ENCODE measurements at regions not wholly inside any gene's neighbourhood (a gene's known extent, or its start where the extent isn't known, plus 50 kb on each side); places are given as distances from the start of the nearest gene placed in this dataset.

DNA sequence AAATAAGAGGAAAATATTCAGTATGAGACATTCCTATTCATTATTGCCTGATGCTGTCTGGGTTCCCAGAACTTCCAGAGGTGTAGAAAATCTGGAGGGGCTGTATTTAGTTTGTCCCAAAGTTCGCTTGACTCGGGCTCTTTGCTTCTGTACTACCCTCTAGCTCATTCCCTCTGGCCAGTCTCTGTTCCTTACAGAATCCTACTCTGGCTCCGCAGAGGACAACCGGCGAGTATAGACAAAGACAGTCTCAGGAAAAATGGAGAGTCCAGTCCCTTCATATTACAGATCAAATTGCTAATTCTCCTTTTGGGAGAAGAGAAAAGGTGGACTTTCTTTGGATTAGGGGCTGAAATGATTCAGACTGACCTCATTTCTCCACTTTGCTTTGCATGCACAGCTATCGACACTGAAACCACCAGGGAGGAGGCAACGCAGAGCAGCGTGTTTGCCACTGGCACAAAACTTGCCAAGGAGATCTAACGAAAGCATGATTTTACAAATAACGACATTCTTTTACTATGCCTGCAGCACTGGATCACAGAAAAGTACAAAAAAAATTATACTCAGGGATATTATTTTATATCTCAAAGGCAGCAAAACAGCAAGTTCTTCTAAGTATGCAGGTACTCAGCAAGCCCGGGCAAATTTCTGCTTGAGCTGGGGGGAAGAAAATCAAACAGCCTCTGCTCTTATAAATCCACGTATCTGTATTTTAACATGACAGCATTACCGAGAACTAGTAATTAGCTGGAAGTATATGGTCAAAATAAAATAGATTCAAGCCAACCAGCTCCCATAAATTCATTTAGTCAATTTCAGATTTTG lies 279.7 kb downstream of the NPR3 start:
- no peak for DNase-seq

DNA sequence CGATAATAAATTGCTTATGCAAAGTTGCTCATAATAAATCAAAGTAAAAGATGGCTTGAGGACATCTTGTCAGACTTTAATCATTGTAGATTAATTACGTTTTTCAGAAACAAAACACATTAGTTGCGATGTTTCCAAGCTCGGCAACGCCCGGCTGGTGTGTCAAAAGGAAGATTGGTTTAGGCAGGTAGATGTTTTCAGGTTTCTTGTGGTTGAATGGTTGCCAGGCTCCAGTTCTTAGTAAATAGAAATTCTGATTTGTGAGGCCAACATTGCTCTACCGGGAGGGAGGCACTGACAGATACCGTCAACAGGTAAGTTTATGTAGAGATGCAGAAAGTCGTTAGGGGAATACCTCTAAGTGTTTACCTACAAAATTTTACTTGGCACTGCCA lies 280.3 kb downstream of the NPR3 start:
- no peak for DNase-seq

DNA sequence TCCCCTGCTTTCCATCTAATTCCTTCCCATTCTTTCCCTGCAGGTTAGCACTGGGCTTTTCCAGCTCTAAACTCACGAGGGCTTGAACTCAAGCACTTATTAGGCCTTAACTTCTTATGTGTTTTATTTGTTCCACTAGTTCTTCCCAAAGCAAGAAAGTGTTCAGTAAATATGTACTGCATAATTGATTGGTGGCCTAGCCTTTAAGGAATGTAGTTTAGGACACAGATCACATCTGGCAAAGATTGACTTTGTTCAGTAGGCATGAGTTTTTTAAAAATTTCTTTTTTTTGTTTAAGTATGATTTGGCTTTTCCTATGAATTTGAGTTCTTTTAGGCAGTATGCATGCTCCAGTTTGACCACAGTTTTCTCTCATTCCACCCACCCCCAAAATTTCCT lies 285.2 kb downstream of the NPR3 start:
- DNase-seq: no peak

DNA sequence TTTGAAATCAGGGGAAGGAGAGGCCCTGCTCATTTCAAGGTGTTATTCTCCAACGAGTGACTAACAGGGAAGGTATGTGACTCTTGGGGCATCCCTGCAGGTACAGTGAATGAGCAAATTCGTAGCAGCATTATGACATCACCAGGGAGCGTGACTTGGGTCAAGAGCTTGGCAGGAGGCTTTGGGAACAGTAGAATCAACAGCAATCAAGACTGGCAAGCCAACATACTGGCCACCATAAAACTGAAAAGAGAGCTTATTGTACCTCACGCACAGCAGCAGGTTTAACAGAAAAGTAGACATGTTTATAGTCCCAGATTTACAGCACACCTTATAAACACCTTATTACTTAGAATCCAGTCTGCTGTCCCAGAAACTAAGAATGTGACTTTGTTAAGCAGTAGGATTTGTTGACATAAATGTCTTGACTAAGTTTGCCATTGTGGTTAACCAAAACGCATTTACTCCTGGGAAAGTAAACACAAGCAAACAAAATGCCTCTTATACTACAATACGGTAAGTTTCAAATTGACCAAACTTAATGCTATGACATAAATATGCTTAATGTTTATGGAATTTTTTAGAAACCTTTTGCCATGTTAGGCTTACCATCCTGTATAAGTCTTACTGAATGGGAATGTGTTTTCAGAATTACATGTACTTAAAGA lies 297.8 kb downstream of the NPR3 start:
- DNase-seq: no peak

DNA sequence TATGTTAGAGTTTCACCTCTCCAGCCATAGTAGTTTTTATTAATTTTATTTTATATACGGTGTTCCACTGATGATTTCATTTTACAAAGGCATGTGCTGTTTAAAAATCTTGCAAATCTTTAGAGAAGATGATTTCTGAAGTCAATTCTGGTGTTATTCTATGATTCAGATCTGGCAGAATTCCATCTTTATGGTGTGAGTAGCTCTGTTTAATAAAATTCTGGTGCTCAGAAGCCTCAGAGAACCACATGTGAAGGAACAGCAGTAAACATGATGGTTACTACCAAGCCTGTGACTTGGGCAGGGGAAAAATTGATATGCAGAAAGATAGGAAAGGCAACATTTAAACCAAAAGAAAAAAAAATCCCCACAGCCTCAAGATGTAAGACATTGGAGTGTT lies 299.7 kb downstream of the NPR3 start:
- no peak for DNase-seq

DNA sequence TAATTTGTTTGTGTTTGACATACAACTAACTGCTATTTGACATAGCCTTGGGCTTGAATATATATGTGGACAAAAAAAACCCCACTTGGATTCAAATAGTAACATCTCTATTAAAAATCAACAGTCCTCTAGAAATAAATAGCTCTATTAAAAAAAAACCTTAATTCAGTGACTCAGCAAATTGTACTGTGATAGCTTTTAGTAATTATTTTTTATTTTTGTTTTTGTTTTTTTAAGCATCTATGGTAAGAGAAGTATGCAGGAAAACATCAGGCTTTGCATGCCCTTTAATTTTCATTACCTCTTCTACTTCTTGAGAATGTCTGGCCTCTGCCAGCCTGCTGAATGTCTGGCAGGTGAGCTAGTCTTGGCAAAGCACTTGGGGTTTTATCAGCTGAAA lies 300.7 kb downstream of the NPR3 start:
- no peak for DNase-seq

DNA sequence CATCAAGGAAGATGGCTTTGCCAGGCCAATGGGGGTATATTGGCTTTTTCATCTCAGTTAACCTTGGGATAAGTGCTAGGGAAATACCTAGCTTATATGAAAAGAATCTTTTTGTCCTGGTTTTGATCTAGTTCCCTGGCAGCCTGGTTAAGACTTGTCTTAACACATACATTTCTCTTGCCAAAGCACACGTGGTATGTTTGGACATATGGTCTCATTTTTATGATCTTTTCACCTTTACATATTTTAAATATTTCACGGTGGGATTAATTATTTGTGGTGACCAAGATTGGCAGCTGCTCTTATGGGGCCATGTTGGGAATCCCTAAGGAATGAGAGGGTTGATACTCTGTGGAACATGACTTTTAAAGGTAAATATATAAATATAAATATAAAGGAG lies 312.5 kb downstream of the NPR3 start:
- no peak for DNase-seq

DNA sequence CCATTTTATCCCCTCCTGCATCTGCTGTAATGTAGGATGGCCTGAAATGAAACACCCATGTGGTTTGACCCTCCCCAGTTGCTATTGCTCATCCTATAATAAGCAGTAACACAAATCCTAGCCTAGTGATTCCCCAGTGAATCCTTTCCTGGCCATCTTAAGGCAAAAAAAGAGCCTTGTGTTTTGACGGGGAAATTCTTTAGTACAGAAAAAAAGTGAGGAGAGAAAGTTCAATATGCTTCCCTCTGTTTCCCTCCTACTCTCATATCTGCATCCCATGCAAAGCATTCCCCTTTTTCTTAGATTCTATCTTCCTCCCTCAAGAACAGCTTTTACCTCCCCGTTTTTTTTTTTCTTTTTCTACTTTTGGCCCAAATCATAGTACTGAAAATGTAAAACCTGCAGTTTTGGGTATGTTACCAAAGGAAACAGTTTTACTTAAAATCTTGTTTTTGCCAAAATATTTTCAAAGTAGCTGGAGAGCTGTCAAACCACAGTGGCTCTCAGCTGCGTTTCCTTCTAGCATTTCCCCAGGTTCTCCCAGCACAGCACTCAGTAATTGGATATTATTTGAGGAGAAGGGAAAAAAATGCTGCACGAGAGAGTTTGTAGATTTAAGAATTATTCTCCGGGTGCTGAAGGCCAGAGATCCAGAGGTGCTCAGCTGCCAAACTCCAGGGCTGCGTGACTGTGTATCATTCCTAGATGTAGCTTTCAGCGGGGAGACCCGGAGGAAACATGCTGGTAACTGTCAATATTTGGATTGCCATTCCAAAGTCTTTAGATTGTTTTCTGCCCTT lies 321.4 kb downstream of the NPR3 start:
- no peak for DNase-seq

DNA sequence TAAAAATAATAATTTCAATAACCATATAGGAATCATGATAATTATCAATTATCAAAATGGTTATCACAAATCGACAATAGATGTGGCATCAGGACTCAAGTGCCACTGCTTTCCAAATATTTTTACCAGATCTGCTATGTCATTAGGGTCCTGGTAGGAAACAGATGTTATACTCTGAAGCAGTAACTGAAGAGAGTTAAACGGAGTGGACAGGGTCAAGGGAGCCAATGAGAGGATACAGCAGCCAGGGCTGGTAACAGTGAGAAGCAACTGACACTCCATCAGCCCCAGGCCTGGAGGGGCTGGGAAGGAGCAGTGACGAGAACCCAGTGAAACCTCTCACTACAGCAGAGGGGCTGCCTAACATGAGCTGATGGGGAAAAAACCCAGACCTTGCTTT lies 322.4 kb downstream of the NPR3 start:
- DNase-seq: no peak

DNA sequence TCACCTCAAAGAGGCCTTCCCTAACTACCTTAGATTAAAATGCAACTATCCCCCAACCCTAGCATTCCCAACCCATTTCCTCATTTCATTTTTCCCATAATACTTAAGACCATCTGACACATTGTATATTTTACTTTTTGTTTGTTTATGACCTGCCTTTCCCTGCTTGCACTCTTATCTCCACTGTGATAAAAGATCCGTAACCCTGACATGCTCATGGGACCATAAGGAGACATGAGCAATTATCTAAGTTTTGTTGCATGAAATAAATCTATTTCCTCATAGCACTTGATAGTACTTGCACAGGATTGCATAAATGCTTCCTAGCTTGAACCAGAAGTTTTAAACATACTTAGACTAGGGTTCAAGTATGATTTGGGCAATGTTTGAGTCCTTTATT lies 323.7 kb downstream of the NPR3 start:
- no peak for DNase-seq

DNA sequence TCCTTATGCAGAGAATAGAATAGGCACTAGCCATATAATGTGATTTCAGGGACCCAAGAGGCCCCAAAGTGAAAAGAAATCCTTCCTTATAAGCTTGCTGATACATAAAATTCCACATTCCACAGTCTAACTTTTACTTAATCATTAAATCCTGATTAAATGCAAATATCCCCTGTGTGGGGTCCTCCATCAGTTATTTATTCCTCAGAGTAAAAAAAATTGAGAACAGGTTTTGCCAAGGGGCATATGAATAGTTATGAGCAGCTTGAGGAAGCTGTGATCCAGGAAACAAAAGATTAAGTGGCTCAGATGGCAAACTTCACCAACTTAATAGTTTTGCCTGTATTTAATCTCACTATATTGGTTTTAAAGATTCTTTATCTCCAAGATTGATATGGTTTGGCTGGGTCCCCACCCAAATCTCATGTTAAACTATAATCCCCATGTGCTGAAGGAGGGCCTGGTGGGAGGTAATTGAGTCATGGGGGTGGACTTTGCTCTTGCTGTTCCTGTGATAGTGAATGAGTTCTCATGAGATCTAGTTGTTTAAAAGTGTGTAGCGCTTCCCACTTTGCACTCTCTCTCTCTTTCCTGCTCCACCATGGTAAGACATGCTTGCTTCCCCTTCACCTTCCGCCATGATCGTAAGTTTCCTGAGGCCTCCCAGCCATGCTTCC lies 324.9 kb downstream of the NPR3 start:
- no peak for DNase-seq

DNA sequence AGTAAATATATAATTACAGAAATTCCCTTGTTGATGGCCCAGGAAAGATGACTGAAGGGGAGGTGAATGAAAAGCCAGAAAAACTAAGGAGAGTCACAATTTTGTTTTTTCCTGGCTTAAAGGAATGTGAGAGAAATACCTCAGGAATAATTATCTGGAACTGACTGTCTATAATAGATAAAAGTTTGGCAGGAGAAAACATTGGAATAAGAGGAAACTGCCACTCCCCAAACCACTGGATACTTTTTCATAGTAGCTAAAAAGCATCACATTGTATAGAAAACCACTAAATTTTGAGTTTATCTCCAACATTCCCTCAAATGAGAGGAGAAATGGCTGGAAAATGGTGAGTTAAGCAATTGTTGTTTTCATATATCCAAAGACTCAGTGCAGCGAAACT lies 326.0 kb downstream of the NPR3 start:
- no peak for DNase-seq

DNA sequence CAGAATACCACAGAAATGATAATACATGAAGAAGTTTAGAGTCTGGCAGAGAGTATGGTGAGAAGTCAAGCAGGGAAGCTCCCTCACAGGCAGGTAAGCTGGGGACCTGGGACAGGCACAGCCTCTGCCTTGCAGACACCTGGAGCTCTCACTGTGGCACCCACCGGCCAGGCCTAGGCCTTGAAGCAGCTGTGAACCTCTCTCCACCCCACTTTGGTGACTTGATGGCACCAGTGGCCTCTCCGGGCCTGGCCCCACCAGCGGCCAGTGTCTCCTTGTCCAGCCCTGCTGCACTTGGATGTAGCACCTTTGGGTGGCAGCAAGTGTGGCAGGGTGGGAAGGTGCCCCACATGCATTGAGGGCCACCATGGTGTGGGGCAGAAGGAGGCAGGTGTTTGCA lies 330.5 kb downstream of the NPR3 start:
- DNase-seq: no peak

DNA sequence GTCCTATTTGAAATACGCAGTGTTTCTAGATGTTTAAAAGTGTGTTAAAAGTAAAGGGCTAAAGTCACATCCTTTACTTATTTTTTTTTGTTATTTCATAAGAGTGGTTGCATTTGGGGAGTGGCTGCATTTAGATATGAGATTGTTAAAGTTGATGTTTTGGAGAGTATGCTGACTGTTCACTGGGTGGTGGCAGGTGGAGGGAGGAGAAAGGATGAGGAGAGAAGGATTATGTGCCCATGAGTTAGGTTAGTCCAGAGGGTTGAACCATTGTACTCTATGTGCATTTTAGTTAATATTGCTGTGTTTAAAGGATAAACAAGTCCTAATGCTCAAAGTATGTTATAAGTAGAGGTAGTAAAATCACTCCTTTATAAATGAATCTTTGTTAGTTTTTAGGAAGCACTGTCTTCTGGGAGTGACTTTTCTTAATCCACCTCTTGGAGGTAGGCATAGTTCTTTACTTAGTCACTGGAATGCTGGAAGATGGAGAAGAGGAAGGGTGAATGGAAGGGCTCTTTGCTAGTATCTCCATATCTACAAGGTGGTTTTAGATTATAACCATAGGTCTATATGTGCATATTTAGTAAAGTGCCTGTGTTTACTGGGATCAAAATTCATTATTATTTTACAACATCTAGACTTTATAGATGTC lies 332.3 kb downstream of the NPR3 start:
- DNase-seq: no peak

DNA sequence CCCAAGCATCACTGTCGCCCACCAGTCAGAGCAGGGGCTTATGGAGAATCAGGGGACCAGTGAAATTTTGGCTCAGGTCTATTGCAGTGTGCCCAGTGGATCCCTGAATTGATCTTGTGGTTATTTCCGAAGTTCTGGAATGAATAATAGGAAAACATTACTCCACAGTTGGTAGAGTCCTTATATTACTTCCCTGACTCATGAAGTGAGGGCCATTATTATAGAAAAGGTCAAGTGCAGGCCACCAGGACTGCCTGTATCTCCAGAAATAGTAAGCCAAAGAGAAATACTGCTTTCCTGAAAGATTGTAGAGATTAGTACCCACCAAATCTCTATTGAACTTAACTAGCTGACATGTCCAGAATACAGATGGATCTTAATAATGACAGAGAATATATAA lies 335.0 kb downstream of the NPR3 start:
- no peak for DNase-seq

DNA sequence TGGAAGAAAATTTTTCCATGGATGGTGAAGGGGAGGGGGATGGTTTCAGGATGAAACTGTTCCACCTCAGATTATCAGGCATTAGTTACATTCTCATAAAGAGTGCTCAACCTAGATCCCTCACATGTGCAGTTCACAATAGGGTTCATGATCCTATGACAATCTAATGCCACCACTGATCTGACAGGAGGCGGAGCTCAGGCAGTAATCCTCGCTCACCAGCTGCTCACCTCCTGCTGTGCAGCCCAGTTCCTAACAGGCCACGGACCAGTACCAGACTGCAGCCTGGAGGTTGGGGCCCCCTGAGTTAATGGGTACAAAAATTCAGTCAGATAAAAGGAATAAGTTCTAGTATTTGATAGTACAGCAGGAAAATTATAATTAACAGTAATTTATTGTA lies 337.2 kb downstream of the NPR3 start:
- no peak for DNase-seq

DNA sequence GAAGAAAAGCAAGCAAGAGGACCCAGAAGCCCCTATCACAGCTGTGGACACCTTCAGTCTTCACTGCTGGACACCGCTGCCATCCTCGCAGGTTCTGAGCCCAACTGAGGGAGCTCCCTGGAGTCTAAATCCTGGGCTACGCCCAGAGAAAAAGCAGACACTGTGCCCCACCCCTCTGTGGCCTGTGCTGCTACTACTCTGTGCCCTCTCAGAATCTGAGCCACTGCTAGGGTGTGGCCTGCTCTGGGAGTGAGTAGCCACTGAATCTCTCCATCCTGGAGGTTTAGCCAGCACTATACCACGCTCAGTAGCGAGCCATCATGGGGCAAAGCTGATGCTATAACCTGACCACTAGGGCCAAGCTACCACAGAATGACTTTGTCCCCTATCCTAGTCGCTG lies 338.2 kb downstream of the NPR3 start:
- no peak for DNase-seq

DNA sequence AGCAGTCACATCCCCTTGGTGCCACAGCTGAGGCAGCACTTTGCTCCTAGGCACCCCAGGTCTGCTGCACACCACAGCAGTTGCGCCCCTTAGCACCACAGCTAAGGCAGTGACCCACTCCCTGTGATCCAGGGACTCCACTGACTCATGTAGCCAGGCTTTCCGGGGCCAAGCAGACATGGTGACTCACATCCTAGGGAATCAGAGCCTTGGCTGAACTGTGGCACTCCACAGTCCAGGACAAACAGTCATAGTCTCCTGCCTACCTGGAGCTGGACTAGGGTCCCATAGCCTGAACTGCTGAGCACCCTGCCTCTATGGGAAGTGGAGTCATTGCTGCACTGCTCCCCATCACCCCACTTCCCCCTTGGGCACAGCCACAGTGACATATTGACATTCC lies 338.7 kb downstream of the NPR3 start:
- no peak for DNase-seq

DNA sequence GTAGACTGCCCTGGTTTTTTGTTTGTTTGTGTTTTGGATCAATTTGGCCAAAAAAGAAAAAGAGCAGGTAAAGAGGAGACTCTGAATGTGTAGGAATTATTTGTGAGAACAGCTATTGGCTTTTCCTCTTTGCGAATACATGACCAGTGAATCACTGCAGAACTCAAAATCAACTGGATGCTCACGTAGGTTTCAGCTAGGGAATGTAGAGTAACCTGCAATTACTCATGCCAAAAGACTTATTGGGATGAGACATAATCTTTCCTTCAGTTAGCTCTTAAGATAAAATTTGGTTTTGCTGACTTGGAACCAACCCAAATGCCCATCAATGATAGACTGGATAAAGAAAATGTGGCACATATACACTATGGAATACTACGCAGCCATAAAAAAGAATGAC lies 348.0 kb downstream of the NPR3 start:
- no peak for DNase-seq

DNA sequence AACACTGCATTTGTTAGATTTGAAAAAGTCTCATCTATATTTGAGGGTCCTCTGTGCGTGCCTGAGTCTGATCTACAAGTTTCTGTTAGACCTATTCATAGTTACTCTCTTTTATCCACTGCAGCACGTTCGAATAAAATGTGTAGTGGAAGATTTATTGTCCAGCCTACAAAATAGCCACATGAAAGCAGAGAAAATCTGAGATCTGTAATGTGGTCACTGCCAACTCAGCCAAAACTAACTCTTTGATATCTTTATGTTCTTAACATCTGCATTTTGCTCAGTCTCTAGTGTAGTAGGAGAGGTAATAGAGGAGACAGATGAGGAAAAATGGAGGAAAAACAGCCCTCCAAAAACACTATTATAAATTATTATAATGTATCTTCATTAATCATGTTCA lies 354.0 kb downstream of the NPR3 start:
- DNase-seq: peak; percentile 13

DNA sequence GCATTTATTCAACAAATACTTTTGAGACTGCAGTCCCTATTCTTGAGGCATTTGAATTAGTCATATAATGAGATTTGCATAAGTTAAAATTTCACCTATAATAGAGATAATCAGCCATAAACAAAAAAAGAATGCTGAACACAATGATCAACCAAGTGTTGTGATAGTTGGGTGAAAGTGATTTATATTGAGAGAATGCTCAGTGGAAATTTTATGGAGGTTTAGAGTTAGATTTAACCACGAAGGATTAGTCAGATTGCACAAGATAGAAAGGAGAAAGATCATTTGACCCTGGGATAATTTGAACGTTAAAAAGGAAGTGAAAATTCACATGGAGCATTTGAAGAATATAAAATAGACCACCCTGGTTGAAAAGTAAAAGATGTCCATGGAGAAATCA lies 356.2 kb downstream of the NPR3 start:
- DNase-seq: no peak

DNA sequence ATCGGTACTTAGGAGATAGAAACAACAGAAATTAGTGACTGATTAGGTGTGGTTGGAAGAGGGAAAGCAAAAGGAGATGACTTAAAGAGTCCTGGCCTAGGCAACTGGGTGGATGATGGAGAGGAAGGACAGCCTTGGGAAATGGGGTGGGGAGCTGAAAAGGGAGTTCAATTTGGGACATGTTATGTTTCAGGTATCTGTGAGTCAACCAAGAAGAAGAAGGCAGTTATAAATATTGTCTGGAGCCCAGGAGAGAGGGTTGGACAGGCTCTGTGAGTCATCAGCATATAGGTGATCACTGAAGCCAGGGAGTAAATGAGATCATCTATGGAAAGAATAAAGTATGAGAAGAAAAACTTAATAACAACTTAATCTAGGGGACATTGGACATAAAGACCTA lies 357.7 kb downstream of the NPR3 start:
- no peak for DNase-seq

Measured in left kidney (tissue), 1 donor.